Thyroid gland (tissue), 4 donors: ENCODE measurements at regions not wholly inside any gene's neighbourhood (a gene's known extent, or its start where the extent isn't known, plus 50 kb on each side); places are given as distances from the start of the nearest gene placed in this dataset.

Experiments
- CTCF ChIP-seq, 6 experiments: fragments of 200-600 bp in 3 of 6; fragments of 450-650 bp in 3 of 6; sonication (generic) in 3 of 6; IDR thresholded peaks; one replicate each; pipeline ENCODE4 v1.5.1; 2016 to 2019; ENCODE audit warnings: antibody characterized with exemption in 6 of 6, mild to moderate bottlenecking in 2 of 6, inconsistent platforms in 1 of 6, moderate library complexity in 1 of 6
- POLR2A ChIP-seq, 2 donors: fragments of 450-650 bp; IDR thresholded peaks; one replicate each; pipeline ENCODE4 v1.6.1; 2017; ENCODE audit warnings: antibody characterized with exemption in 2 of 2, mild to moderate bottlenecking in 2 of 2, moderate library complexity in 1 of 2

GRCh38 chr2:181183878-181184542, 203.6 kb downstream of the UBE2E3 start:
- no peak for TF ChIP-seq CTCF (IDR thresholded peaks at IDR 0.05)
- TF ChIP-seq POLR2A (IDR thresholded peaks at IDR 0.05) = no peak
